K562 (cell line): ENCODE measurements at regions not wholly inside any gene's neighbourhood (a gene's known extent, or its start where the extent isn't known, plus 50 kb on each side); places are given as distances from the start of the nearest gene placed in this dataset.

ENCODE experiments used
- ATAC-seq: fragments of 200-7000 bp; cut with Tn5 transposase; 3 replicates; pipeline ENCODE4 v1.9.1; 2020; ENCODE audit warnings: moderate library complexity
- BruUV-seq: library from RNA; stranded (reverse); fragments of 400-500 nt; replicated peaks from 2 replicates; lab custom pipeline; 2021; lab: Mats Ljungman, UMichigan
- CTCF ChIA-PET: fragments of 300-600 bp; formaldehyde crosslinking; extraction: SDS; loops from one replicate; lab custom pipeline; 2021; ENCODE audit warnings: low intra/inter-chr PET ratio; lab: Yijun Ruan, JAX
- POLR2A ChIA-PET: fragments of 300-600, 350-650 bp; sonication (Branson Sonifier 250); formaldehyde crosslinking; extraction: SDS; loops from one replicate; lab custom pipeline; 2021; ENCODE audit warnings: antibody characterized with exemption, inconsistent platforms; lab: Yijun Ruan, JAX
- DNase-seq, 4 experiments: peaks; one replicate each; pipeline versions ENCODE4 v3.0.0 to v3.0.0-alpha.2; 2011 to 2018; ENCODE audit warnings: low spot score in 3 of 4, mixed read lengths in 3 of 4; ENCODE audit errors: extremely low read depth in 1 of 4
- FAIRE-seq: peaks from 2 replicates; lab custom pipeline; 2011; peaks lifted over from hg19 to GRCh38; lab: Jason Lieb, UNC
- H2AFZ ChIP-seq: 2 replicates; pipeline ENCODE4 v1.6.0; 2011; ENCODE audit warnings: low read depth, low read length, control low read depth, inconsistent platforms
- H3K27ac ChIP-seq: fragments of 200-600 bp; 3 replicates; pipeline ENCODE4 v1.8.0; 2011; ENCODE audit warnings: low read depth, mild to moderate bottlenecking, control low read depth, inconsistent platforms, low read length, moderate library complexity, mixed read lengths; ENCODE audit errors: extremely low read depth
- H3K27me3 ChIP-seq, 2 experiments: fragments of 300-600 bp in 1 of 2; 2 replicates in 1 of 2; 3 replicates in 1 of 2; pipeline versions ENCODE4 v1.6.0 to v1.8.0; 2011; ENCODE audit warnings: inconsistent platforms in 2 of 2, low read length in 2 of 2, mild to moderate bottlenecking in 1 of 2, mixed read lengths in 1 of 2, moderate library complexity in 1 of 2; ENCODE audit not compliant: control insufficient read depth in 2 of 2, insufficient read depth in 2 of 2
- H3K36me3 ChIP-seq: fragments of 300-600 bp; 3 replicates; pipeline ENCODE4 v1.8.0; 2011; ENCODE audit warnings: mild to moderate bottlenecking, low read length, inconsistent platforms; ENCODE audit not compliant: control insufficient read depth, insufficient read depth
- H3K4me1 ChIP-seq, 2 experiments: fragments of 200-600 bp in 1 of 2; replicated peaks in 1 of 2; 2 replicates in 1 of 2; 3 replicates in 1 of 2; pipeline versions ENCODE4 v1.5.1 to v1.8.0; 2011; ENCODE audit warnings: inconsistent platforms in 2 of 2, low read length in 2 of 2, mild to moderate bottlenecking in 1 of 2, mixed read lengths in 1 of 2, moderate library complexity in 1 of 2; ENCODE audit not compliant: control insufficient read depth in 2 of 2, insufficient read depth in 2 of 2
- H3K4me2 ChIP-seq: 2 replicates; pipeline ENCODE4 v1.6.1; 2011; ENCODE audit warnings: low read length, control low read depth, inconsistent platforms, mixed read lengths; ENCODE audit not compliant: insufficient read depth
- H3K4me3 ChIP-seq: fragments of 200-600 bp; sonication (generic), shearing (Covaris generic); 2 replicates; pipeline ENCODE4 v1.5.1; 2016; ENCODE audit warnings: control low read depth, inconsistent platforms
- H3K79me2 ChIP-seq: fragments of 200-600 bp; 3 replicates; pipeline ENCODE4 v1.8.0; 2011; ENCODE audit warnings: low read length, inconsistent platforms; ENCODE audit not compliant: control insufficient read depth, insufficient read depth
- H3K9ac ChIP-seq, 2 experiments: 2 replicates each; pipeline versions ENCODE4 v1.6.0 to v1.6.1; 2011; ENCODE audit warnings: low read depth in 2 of 2, low read length in 2 of 2, control low read depth in 1 of 2, inconsistent platforms in 1 of 2, mild to moderate bottlenecking in 1 of 2, mixed read lengths in 1 of 2; ENCODE audit not compliant: insufficient read depth in 1 of 2
- H3K9me1 ChIP-seq: one replicate; pipeline ENCODE4 v1.6.0; 2011; ENCODE audit warnings: inconsistent platforms, mild to moderate bottlenecking, low read length, moderate library complexity; ENCODE audit not compliant: control insufficient read depth, insufficient read depth
- H3K9me3 ChIP-seq: replicated peaks from 2 replicates; pipeline ENCODE4 v1.5.1; 2011; ENCODE audit warnings: low read depth, low read length, inconsistent platforms; ENCODE audit not compliant: control insufficient read depth, insufficient read depth
- H4K20me1 ChIP-seq: replicated peaks from 2 replicates; pipeline ENCODE4 v1.6.1; 2011; ENCODE audit warnings: low read length, inconsistent platforms, mixed read lengths; ENCODE audit not compliant: control insufficient read depth, insufficient read depth
- ARID2 ChIP-seq: fragments of 450-650 bp; IDR thresholded peaks from 2 replicates; pipeline ENCODE4 v1.6.1; 2017; ENCODE audit warnings: antibody characterized with exemption, mild to moderate bottlenecking
- ZBED1 ChIP-seq: IDR thresholded peaks from 2 replicates; pipeline ENCODE4 v1.6.1; 2014
- ZFP1 ChIP-seq: fragments of 450-650 bp; formaldehyde crosslinking; IDR thresholded peaks from 2 replicates; pipeline ENCODE4 v1.4.0; 2020; ENCODE audit warnings: mild to moderate bottlenecking, mixed read lengths
- WGBS: fragments of 100-300 bp; shearing (Covaris generic); methylation state at CpG from one replicate; pipeline ENCODE4 v1.1.6; 2016; ENCODE audit warnings: low coverage, mixed read lengths; ENCODE audit not compliant: insufficient coverage; ENCODE audit errors: missing lambda C conversion rate; 5-methylcytosine and 5-hydroxymethylcytosine counted together
- in situ Hi-C: fragments of 300-500 bp; cut with MboI; formaldehyde crosslinking; loops from 4 replicates; pipeline ENCODE4 v1.15.0; 2018; ENCODE audit warnings: inconsistent platforms, mixed read lengths
- intact Hi-C: fragments of 100-400 bp; cut with micrococcal nuclease; formaldehyde crosslinking; loops from 2 replicates; pipeline ENCODE4 v1.14.2; 2022
- TF ChIP-seq, protein P1 (sequence below): sonication (generic); formaldehyde crosslinking; IDR thresholded peaks from 2 replicates; pipeline ENCODE4 v1.8.1; 2022; ENCODE audit warnings: missing genetic modification reagents

GRCh38 chr18:77528872-77529271, 279.2 kb downstream of the GALR1 start (continued):
- TF ChIP-seq, protein P1, sequence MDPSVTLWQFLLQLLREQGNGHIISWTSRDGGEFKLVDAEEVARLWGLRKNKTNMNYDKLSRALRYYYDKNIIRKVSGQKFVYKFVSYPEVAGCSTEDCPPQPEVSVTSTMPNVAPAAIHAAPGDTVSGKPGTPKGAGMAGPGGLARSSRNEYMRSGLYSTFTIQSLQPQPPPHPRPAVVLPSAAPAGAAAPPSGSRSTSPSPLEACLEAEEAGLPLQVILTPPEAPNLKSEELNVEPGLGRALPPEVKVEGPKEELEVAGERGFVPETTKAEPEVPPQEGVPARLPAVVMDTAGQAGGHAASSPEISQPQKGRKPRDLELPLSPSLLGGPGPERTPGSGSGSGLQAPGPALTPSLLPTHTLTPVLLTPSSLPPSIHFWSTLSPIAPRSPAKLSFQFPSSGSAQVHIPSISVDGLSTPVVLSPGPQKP (CRISPR knock-in tag), result no peak
- TF ChIP-seq ZFP1 (CRISPR knock-in tag) (no peak), ZBED1 (no peak)

- ATAC-seq (no peak), FAIRE-seq (no peak), DNase-seq (no peak)
- Histone ChIP-seq H3K27ac (no peak overlapping the region), H2AFZ (no peak overlapping the region), H3K4me3 (no peak overlapping the region), H3K9me1 (no peaks in the 10 kb centered on the region), H3K4me2 (no peak overlapping the region), H3K4me1 (no peaks in the 10 kb centered on the region), H3K79me2 (no peaks in the 10 kb centered on the region), H4K20me1 (no peaks in the 10 kb centered on the region), H3K36me3 (no peaks in the 10 kb centered on the region), H3K9ac (no peak overlapping the region), H3K9me3 (no peaks in the 10 kb centered on the region), H3K27me3 (no peaks in the 10 kb centered on the region)
- CTCF ChIA-PET, result no interaction called here
- in situ Hi-C loops (no loop called here), intact Hi-C loops (no loop called here)
- no peak for TF ChIP-seq ARID2
- POLR2A ChIA-PET, result no interaction called here
- WGBS, result 0% methylated on average over 6 of the region's 7 CpGs
- no TSS peak for BruUV-seq
These were observed 280.0 kb downstream of the GALR1 start for GRCh38 chr18:77529492-77530176.
